Gastroesophageal sphincter (tissue), 3 donors: ENCODE measurements at regions not wholly inside any gene's neighbourhood (a gene's known extent, or its start where the extent isn't known, plus 50 kb on each side); places are given as distances from the start of the nearest gene placed in this dataset.

Experiments
- CTCF ChIP-seq, 4 experiments: fragments of 200-600 bp in 2 of 4; fragments of 450-650 bp in 2 of 4; sonication (generic) in 1 of 4; IDR thresholded peaks; one replicate each; pipeline ENCODE4 v1.5.1; 2017 to 2019; ENCODE audit warnings: antibody characterized with exemption in 4 of 4, mild to moderate bottlenecking in 2 of 4, moderate library complexity in 2 of 4
- EP300 ChIP-seq: sonication (generic); formaldehyde crosslinking; IDR thresholded peaks from one replicate; pipeline ENCODE4 v1.6.1; 2017; ENCODE audit warnings: antibody characterized with exemption, mild to moderate bottlenecking
- POLR2A ChIP-seq, 2 donors: fragments of 450-650 bp; IDR thresholded peaks; one replicate each; pipeline ENCODE4 v1.6.1; 2017; ENCODE audit warnings: antibody characterized with exemption in 2 of 2, mild to moderate bottlenecking in 2 of 2, moderate library complexity in 1 of 2
- POLR2AphosphoS5 ChIP-seq: sonication (generic); formaldehyde crosslinking; IDR thresholded peaks from one replicate; pipeline ENCODE4 v1.6.1; 2017; ENCODE audit warnings: antibody characterized with exemption

- TF ChIP-seq CTCF (IDR thresholded peaks at IDR 0.05): no peak
- no peak for TF ChIP-seq POLR2AphosphoS5
- TF ChIP-seq POLR2A (IDR thresholded peaks at IDR 0.05): no peak
- TF ChIP-seq EP300: no peak
Observed at GRCh38 chr3:18872466-18872865, 275.8 kb upstream of the KCNH8 start.
